GM12865 (cell line): ENCODE measurements at regions not wholly inside any gene's neighbourhood (a gene's known extent, or its start where the extent isn't known, plus 50 kb on each side); places are given as distances from the start of the nearest gene placed in this dataset.

ENCODE experiments used
- DNase-seq: peaks from one replicate; pipeline ENCODE4 v3.0.0; 2010; ENCODE audit warnings: low read depth
- H3K4me3 ChIP-seq: 2 replicates; pipeline ENCODE4 v1.5.1; 2011; ENCODE audit warnings: mild to moderate bottlenecking, low read depth, low read length, control low read depth
- TF ChIP-seq, protein P1 (sequence below): IDR thresholded peaks from 2 replicates; pipeline ENCODE4 v1.5.1; 2011; ENCODE audit warnings: low read length, control low read depth, low read depth, inconsistent platforms; ENCODE audit not compliant: insufficient read depth; ENCODE audit errors: missing control alignments

DNA sequence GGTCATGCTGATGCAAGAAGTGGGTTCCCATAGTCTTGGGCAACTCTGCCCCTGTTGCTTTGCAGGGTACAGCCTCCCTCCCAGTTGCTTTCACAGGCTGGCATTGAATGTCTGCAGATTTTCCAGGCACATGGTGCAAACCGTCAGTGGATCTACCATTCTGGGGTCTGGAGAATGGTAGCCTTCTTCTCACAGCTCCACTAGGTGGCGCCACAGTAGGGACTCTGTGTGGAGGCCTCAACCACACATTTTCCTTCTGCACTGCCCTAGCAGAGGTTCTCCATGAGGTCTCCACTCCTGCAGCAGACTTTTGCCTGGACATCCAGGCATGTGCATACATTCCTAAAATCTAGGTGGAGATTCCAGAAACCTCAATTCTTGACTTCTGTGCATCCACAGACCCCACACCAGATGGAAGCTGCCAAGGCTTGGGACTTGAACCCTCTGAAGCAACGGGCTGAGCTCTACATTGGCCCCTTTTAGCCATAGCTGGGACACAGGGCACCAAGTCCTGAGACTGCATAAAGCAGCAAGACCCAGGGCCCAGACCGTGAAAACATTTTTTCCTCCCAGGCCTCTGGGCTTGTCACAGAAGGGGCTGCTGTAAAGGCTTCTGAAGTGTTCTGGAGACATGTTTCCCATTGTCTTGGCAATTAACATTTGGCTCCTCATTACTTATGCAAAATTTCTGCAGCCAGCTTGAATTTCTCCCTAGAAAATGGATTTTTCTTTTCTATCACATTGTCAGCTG, 466.2 kb upstream of the PBX1 start:
- H3K4me3 ChIP-seq, result no peak overlapping the region
- no peak for DNase-seq
- TF ChIP-seq, protein P1, sequence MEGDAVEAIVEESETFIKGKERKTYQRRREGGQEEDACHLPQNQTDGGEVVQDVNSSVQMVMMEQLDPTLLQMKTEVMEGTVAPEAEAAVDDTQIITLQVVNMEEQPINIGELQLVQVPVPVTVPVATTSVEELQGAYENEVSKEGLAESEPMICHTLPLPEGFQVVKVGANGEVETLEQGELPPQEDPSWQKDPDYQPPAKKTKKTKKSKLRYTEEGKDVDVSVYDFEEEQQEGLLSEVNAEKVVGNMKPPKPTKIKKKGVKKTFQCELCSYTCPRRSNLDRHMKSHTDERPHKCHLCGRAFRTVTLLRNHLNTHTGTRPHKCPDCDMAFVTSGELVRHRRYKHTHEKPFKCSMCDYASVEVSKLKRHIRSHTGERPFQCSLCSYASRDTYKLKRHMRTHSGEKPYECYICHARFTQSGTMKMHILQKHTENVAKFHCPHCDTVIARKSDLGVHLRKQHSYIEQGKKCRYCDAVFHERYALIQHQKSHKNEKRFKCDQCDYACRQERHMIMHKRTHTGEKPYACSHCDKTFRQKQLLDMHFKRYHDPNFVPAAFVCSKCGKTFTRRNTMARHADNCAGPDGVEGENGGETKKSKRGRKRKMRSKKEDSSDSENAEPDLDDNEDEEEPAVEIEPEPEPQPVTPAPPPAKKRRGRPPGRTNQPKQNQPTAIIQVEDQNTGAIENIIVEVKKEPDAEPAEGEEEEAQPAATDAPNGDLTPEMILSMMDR, result peak; percentile 22

DNA sequence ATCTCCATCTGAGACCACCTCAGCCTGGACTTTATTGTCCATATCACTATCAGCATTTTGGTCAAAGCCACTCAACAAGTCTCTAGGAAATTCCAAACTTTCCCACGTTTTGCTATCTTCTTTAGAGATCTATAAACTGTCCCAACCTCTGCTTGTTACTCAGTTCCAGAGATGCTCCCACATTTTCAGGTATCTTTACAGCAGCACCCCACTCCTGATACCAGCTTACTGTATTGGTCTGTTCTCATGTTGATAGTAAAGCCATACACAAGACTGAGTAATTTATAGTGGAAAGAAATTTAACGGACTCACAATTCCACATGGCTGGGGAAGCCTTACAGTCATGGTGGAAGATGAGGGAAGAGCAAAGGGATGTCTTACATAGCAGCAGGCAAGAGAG, 465.4 kb upstream of the PBX1 start:
- no peak overlapping the region for H3K4me3 ChIP-seq
- TF ChIP-seq, protein P1, result no peak
- no peak for DNase-seq

DNA sequence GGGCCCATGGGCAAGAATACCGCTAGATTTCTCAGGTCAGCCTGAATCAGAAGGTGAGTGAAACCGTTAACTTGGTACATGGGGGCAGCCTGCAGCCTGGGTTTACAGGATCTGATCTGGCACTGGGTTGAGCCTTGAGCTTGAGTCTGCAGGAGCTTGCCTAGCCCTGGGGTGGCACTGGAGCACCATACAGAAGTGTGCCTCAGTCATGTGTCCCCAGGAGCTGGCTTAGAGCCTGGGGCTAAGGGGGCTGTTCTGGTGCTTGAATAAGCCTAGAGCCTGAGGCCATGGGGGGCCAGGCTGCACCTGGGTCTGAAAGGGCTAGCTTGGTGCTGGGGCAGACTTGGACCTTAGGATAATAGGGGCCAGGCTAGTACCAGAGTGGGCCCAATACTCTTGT, 457.2 kb upstream of the PBX1 start:
- no peak for DNase-seq
- no peak overlapping the region for H3K4me3 ChIP-seq
- TF ChIP-seq, protein P1, result no peak

DNA sequence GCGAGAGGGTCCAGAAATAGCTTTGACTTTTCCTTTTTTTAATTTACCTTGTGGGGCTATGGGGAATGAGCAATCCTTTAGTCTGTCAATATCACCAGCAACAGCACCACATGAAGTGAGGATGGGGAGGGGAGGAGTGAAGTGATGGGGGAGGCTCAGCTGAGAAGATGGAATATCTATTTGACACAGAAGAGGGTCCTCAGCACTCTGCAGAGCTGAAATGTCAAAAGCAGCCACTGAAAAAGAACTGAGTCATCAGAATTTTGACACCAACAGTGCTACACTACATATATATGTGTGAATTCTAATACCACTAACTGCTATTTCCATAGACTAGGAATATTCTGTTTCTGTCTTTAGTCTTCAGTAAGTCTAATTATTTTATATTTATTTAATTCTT, 427.0 kb upstream of the PBX1 start:
- no peak for DNase-seq
- TF ChIP-seq, protein P1, result no peak
- no peak overlapping the region for H3K4me3 ChIP-seq

DNA sequence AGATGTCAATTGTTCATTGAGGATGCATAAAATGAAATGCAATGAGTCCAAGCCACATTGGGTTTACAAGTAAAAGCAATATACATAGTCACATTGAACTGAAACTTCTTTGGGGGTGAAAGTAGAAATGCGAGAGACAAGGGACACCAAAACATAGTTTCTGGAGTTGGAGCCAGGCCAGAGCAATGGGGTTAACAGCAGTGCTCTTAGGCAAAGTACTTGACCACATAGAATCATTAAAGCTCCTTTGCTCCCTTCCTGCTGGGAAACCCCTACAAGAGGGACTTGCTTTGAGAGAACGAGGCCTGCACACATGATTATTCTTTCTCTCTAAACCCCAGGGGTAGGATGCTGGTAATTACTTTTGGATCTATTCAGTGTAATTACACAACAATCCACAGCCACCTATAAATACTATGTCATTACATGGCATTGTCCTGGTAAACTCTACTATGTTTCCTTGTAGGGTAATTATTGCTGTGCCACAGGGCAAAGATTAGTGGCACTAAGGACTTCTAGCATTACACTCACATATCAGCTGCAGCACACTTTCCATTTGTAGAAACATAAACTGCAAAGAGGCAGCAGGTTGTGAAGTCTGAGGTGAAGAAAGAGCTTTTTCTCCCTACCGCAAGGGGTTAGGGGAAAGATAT, 421.6 kb upstream of the PBX1 start:
- TF ChIP-seq, protein P1, result no peak
- no peak overlapping the region for H3K4me3 ChIP-seq
- DNase-seq, result peak; percentile 18

DNA sequence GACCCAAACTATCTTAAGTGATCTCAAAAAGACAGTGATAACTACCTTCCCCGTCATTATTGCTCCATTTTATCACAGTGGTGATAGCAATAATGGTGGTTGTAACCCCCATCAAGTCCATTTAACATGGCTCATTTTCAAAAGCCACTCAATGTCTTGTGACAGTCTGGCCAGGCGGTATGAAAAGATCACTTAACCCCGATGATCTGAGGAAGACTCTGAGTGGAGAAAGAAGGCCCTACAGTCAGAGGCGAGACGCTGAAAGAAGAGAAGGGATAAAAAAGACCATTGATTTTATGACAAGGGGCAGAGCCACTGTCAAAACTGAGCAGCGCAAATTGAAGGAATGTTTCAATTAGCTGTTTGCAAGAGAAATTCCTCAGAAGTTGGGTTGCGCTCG, 417.2 kb upstream of the PBX1 start:
- TF ChIP-seq, protein P1, result no peak
- H3K4me3 ChIP-seq, result no peak overlapping the region
- DNase-seq, result no peak
